Caco-2 (cell line): ENCODE measurements at regions not wholly inside any gene's neighbourhood (a gene's known extent, or its start where the extent isn't known, plus 50 kb on each side); places are given as distances from the start of the nearest gene placed in this dataset.

Experiments used
- BruUV-seq: library from RNA; stranded (reverse); fragments of 400-500 nt; replicated peaks from 2 replicates; lab custom pipeline; 2021; lab: Mats Ljungman, UMichigan
- CTCF ChIA-PET: fragments of 300-600 bp; sonication (Branson Sonifier 250); formaldehyde crosslinking; loops from one replicate; lab custom pipeline; 2022; ENCODE audit warnings: antibody characterized with exemption; lab: Charles Lee
- POLR2A ChIA-PET: fragments of 300-600 bp; sonication (Branson Sonifier 250); formaldehyde crosslinking; loops from one replicate; lab custom pipeline; 2022; ENCODE audit warnings: antibody characterized with exemption; lab: Charles Lee
- DNase-seq, 2 experiments: peaks; one replicate each; pipeline versions ENCODE4 v3.0.0 to v3.0.0-alpha.2; 2020 to 2022
- H3K27me3 ChIP-seq: replicated peaks from 2 replicates; pipeline ENCODE4 v1.6.0; 2011; ENCODE audit warnings: low read length; ENCODE audit not compliant: control insufficient read depth, insufficient read depth
- H3K36me3 ChIP-seq: 2 replicates; pipeline ENCODE4 v1.5.1; 2011; ENCODE audit warnings: low read length; ENCODE audit not compliant: control insufficient read depth, insufficient read depth
- H3K4me1 ChIP-seq: fragments of 250-450 bp; sonication (Bioruptor Pico); 2 replicates; pipeline ENCODE4 v1.5.1; 2020; ENCODE audit warnings: mild to moderate bottlenecking
- H3K4me3 ChIP-seq: 2 replicates; pipeline ENCODE4 v1.5.1; 2011; ENCODE audit warnings: low read depth, mild to moderate bottlenecking, control low read depth, low read length
- H3K9me3 ChIP-seq: fragments of 250-450 bp; sonication (Bioruptor Pico); 2 replicates; pipeline ENCODE4 v1.5.1; 2020; ENCODE audit warnings: mild to moderate bottlenecking, moderate library complexity
- H3K27ac Mint-ChIP-seq: one replicate; pipeline ENCODE4 v1.8.0; 2022; ENCODE audit warnings: mixed read lengths; ENCODE audit not compliant: unreplicated experiment
- H3K27me3 Mint-ChIP-seq: one replicate; pipeline ENCODE4 v1.8.0; 2022; ENCODE audit warnings: mixed read lengths; ENCODE audit not compliant: insufficient read depth, unreplicated experiment
- H3K36me3 Mint-ChIP-seq: one replicate; pipeline ENCODE4 v1.8.0; 2022; ENCODE audit warnings: mild to moderate bottlenecking, mixed read lengths; ENCODE audit not compliant: insufficient read depth, unreplicated experiment
- H3K4me1 Mint-ChIP-seq: one replicate; pipeline ENCODE4 v1.8.0; 2022; ENCODE audit warnings: low read depth, mixed read lengths; ENCODE audit not compliant: unreplicated experiment
- H3K4me3 Mint-ChIP-seq: one replicate; pipeline ENCODE4 v1.8.0; 2022; ENCODE audit warnings: mild to moderate bottlenecking, moderate library complexity, mixed read lengths; ENCODE audit not compliant: unreplicated experiment
- H3K9me3 Mint-ChIP-seq: one replicate; pipeline ENCODE4 v1.8.0; 2022; ENCODE audit warnings: mixed read lengths; ENCODE audit not compliant: unreplicated experiment
- intact Hi-C: fragments of 100-400 bp; cut with micrococcal nuclease; formaldehyde crosslinking; loops from one replicate; pipeline ENCODE4 v1.10.0; 2022; ENCODE audit not compliant: unreplicated experiment
- TF ChIP-seq, protein P1 (sequence below), 2 experiments: fragments of 200-600 bp in 1 of 2; IDR thresholded peaks; 1 replicate in 1 of 2; 2 replicates in 1 of 2; pipeline versions ENCODE4 v1.5.1 to v1.8.0; 2011 to 2022; ENCODE audit warnings: antibody characterized with exemption in 1 of 2, control low read depth in 1 of 2, inconsistent platforms in 1 of 2, low read depth in 1 of 2, low read length in 1 of 2, mild to moderate bottlenecking in 1 of 2, moderate library complexity in 1 of 2; ENCODE audit not compliant: insufficient read depth in 1 of 2, severe bottlenecking in 1 of 2, unreplicated experiment in 1 of 2

DNA sequence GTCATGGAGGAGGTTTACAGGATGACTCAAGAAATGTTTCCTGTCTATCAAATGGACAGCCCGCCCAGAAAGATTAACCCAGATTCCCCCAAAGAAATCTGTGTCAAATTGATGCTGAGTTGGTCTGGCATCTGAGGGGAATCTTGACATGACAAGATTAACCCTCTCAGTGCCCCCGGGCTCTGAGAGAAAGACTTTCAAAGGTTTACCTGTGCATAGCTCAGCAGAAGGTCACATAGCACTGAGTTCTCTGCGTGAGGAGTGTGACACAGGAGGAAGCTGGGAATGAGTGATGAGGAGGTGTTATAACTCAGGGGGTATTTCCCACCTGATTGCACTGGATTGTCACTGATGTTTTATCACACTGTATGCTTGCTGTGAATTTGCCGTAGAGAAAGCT lies 601.2 kb downstream of the DHX35 start:
- peaks cover 7% of the 10 kb centered on the region for H3K27me3 Mint-ChIP-seq
- no peak for DNase-seq
- POLR2A ChIA-PET = no interaction called here
- H3K9me3 Mint-ChIP-seq = no peaks in the 10 kb centered on the region
- H3K27ac Mint-ChIP-seq = no peak overlapping the region
- H3K4me1 Mint-ChIP-seq = no peaks in the 10 kb centered on the region
- intact Hi-C loops = no loop called here
- no peaks in the 10 kb centered on the region for H3K27me3 ChIP-seq
- H3K36me3 ChIP-seq = no peaks in the 10 kb centered on the region
- CTCF ChIA-PET = no interaction called here
- H3K9me3 ChIP-seq = no peaks in the 10 kb centered on the region
- TF ChIP-seq, protein P1, sequence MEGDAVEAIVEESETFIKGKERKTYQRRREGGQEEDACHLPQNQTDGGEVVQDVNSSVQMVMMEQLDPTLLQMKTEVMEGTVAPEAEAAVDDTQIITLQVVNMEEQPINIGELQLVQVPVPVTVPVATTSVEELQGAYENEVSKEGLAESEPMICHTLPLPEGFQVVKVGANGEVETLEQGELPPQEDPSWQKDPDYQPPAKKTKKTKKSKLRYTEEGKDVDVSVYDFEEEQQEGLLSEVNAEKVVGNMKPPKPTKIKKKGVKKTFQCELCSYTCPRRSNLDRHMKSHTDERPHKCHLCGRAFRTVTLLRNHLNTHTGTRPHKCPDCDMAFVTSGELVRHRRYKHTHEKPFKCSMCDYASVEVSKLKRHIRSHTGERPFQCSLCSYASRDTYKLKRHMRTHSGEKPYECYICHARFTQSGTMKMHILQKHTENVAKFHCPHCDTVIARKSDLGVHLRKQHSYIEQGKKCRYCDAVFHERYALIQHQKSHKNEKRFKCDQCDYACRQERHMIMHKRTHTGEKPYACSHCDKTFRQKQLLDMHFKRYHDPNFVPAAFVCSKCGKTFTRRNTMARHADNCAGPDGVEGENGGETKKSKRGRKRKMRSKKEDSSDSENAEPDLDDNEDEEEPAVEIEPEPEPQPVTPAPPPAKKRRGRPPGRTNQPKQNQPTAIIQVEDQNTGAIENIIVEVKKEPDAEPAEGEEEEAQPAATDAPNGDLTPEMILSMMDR (IDR thresholded peaks at IDR 0.05; ENCODE audit: insufficient read depth in 1 of 2, low read depth in 1 of 2, low read length in 1 of 2, severe bottlenecking in 1 of 2, unreplicated experiment in 1 of 2) = no peak
- no TSS peak for BruUV-seq
- H3K4me1 ChIP-seq = no peaks in the 10 kb centered on the region
- no peaks in the 10 kb centered on the region for H3K36me3 Mint-ChIP-seq
- H3K4me3 ChIP-seq = no peak overlapping the region
- H3K4me3 Mint-ChIP-seq = no peak overlapping the region

DNA sequence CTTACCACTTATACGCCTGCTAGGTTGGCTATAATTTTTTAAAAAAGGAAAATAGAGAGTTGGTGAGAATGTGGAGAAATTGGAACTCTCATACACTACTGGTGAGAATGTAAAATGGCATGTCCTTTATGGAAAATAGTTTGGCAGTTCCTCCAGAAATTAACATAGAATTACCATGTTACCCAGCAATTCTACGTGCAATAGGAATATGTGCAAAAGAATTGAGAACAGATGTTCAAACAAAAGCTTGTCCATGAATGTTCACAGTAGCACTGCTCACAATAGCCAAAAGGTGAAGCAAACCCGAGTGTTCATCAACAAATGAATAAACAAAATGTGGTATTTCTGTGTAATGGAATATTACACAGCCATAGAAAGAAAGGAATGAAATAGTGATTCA lies 592.2 kb downstream of the DHX35 start:
- no peak overlapping the region for H3K4me3 ChIP-seq
- TF ChIP-seq, protein P1 (IDR thresholded peaks at IDR 0.05; ENCODE audit: insufficient read depth in 1 of 2, low read depth in 1 of 2, low read length in 1 of 2, severe bottlenecking in 1 of 2, unreplicated experiment in 1 of 2) = no peak
- intact Hi-C loops = no loop called here
- no peaks in the 10 kb centered on the region for H3K4me1 ChIP-seq
- H3K27me3 ChIP-seq = no peaks in the 10 kb centered on the region
- CTCF ChIA-PET = no interaction called here
- no peaks in the 10 kb centered on the region for H3K9me3 Mint-ChIP-seq
- POLR2A ChIA-PET = no interaction called here
- DNase-seq = no peak
- H3K4me3 Mint-ChIP-seq = no peak overlapping the region
- H3K9me3 ChIP-seq = no peaks in the 10 kb centered on the region
- no peaks in the 10 kb centered on the region for H3K4me1 Mint-ChIP-seq
- H3K36me3 Mint-ChIP-seq = no peaks in the 10 kb centered on the region
- no peaks in the 10 kb centered on the region for H3K36me3 ChIP-seq
- peaks cover 9% of the 10 kb centered on the region for H3K27me3 Mint-ChIP-seq
- no TSS peak for BruUV-seq
- H3K27ac Mint-ChIP-seq = no peak overlapping the region

DNA sequence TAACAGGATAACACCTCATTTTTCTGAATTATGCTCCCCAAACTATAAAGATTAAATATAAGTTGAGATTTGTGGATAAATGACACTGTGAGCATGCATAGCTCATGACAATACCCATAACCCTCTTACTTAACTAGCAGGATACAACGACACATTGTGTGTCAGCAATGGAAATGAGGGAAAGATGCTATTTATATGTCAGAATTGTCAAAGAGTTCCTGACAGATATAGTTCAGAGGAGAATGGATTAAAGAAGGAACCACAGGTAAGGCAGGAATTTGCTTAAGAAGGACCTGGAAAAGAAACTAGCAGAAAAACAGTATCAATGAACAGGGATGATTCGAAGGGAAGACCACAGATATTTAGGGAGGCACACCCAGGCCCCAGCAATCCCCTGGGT lies 591.0 kb downstream of the DHX35 start:
- Mint-ChIP-seq H3K4me3 (no peak overlapping the region), H3K9me3 (no peaks in the 10 kb centered on the region), H3K4me1 (no peaks in the 10 kb centered on the region), H3K27ac (no peak overlapping the region), H3K36me3 (no peaks in the 10 kb centered on the region), H3K27me3 (peaks cover 9% of the 10 kb centered on the region)
- intact Hi-C loops = no loop called here
- CTCF ChIA-PET = no interaction called here
- no peak for DNase-seq
- Histone ChIP-seq H3K4me3 (no peak overlapping the region), H3K9me3 (no peaks in the 10 kb centered on the region), H3K4me1 (no peaks in the 10 kb centered on the region), H3K27me3 (no peaks in the 10 kb centered on the region), H3K36me3 (no peaks in the 10 kb centered on the region)
- POLR2A ChIA-PET = no interaction called here
- no TSS peak for BruUV-seq
- TF ChIP-seq, protein P1 (IDR thresholded peaks at IDR 0.05; ENCODE audit: insufficient read depth in 1 of 2, low read depth in 1 of 2, low read length in 1 of 2, severe bottlenecking in 1 of 2, unreplicated experiment in 1 of 2) = no peak
